Ishikawa (cell line): ENCODE measurements at regions not wholly inside any gene's neighbourhood (a gene's known extent, or its start where the extent isn't known, plus 50 kb on each side); places are given as distances from the start of the nearest gene placed in this dataset.

Experiments used
- CEBPB ChIP-seq: IDR thresholded peaks from 2 replicates; pipeline ENCODE4 v1.6.1; 2012
- EP300 ChIP-seq: IDR thresholded peaks from 2 replicates; pipeline ENCODE4 v1.6.1; 2012; ENCODE audit warnings: borderline replicate concordance
- FOXM1 ChIP-seq: IDR thresholded peaks from 2 replicates; pipeline ENCODE4 v1.6.1; 2012; ENCODE audit warnings: low read depth, borderline replicate concordance
- MAX ChIP-seq: IDR thresholded peaks from 2 replicates; pipeline ENCODE4 v1.6.1; 2012
- RAD21 ChIP-seq: IDR thresholded peaks from 2 replicates; pipeline ENCODE4 v1.6.1; 2012; ENCODE audit warnings: low read depth
- REST ChIP-seq: IDR thresholded peaks from 2 replicates; pipeline ENCODE4 v1.6.1; 2012; ENCODE audit warnings: low read depth, mild to moderate bottlenecking
- TAF1 ChIP-seq: IDR thresholded peaks from 2 replicates; pipeline ENCODE4 v1.6.1; 2012; ENCODE audit warnings: low read depth, mild to moderate bottlenecking
- TCF12 ChIP-seq: IDR thresholded peaks from 2 replicates; pipeline ENCODE4 v1.6.1; 2012; ENCODE audit warnings: low read depth
- TEAD4 ChIP-seq: IDR thresholded peaks from 2 replicates; pipeline ENCODE4 v1.6.1; 2012
- USF1 ChIP-seq: IDR thresholded peaks from 2 replicates; pipeline ENCODE4 v1.6.1; 2012
- YY1 ChIP-seq: IDR thresholded peaks from 2 replicates; pipeline ENCODE4 v1.6.1; 2012; ENCODE audit warnings: low read depth

GRCh38 chr12:124111006-124111405 is 138.0 kb downstream of the ZNF664 start:
- TF ChIP-seq TEAD4 (no peak), MAX (no peak), RAD21 (no peak), USF1 (no peak), TAF1 (no peak), CEBPB (no peak), TCF12 (no peak), YY1 (no peak), REST (no peak), EP300 (no peak), FOXM1 (no peak)
